GM12891 (cell line): ENCODE measurements at regions not wholly inside any gene's neighbourhood (a gene's known extent, or its start where the extent isn't known, plus 50 kb on each side); places are given as distances from the start of the nearest gene placed in this dataset.

Source experiments
- PAX5 ChIP-seq: IDR thresholded peaks from 2 replicates; pipeline ENCODE4 v1.6.1; 2011; ENCODE audit warnings: low read length, moderate library complexity, mild to moderate bottlenecking; ENCODE audit not compliant: insufficient read depth, severe bottlenecking
- POLR2A ChIP-seq: IDR thresholded peaks from 2 replicates; pipeline ENCODE4 v1.6.1; 2011; ENCODE audit warnings: low read depth, low read length, control low read depth
- POLR2AphosphoS5 ChIP-seq: IDR thresholded peaks from 2 replicates; pipeline ENCODE4 v1.6.1; 2011; ENCODE audit warnings: low read depth, low read length, control low read depth
- POU2F2 ChIP-seq: IDR thresholded peaks from 2 replicates; pipeline ENCODE4 v1.6.1; 2011; ENCODE audit warnings: low read depth, mild to moderate bottlenecking, control low read depth, low read length, moderate library complexity
- SPI1 ChIP-seq: IDR thresholded peaks from 2 replicates; pipeline ENCODE4 v1.6.1; 2011; ENCODE audit warnings: low read depth, low read length, control low read depth
- TAF1 ChIP-seq: IDR thresholded peaks from 2 replicates; pipeline ENCODE4 v1.6.1; 2011; ENCODE audit warnings: low read depth, low read length, control low read depth

- TF ChIP-seq POLR2A, result no peak
- TF ChIP-seq POLR2AphosphoS5, result no peak
- TF ChIP-seq POU2F2, result no peak
- TF ChIP-seq SPI1, result no peak
- no peak for TF ChIP-seq TAF1
- no peak for TF ChIP-seq PAX5
Measured at GRCh38 chr10:42973870-42974692, 102.8 kb upstream of the RET start.
